Calu3 (cell line): ENCODE measurements at regions not wholly inside any gene's neighbourhood (a gene's known extent, or its start where the extent isn't known, plus 50 kb on each side); places are given as distances from the start of the nearest gene placed in this dataset.
A peak's percentile ranks its signal among the peaks of the same experiment; 100 is the strongest.

Experiments
- BruUV-seq: library from RNA; stranded (reverse); fragments of 400-500 nt; replicated peaks from 2 replicates; lab custom pipeline; 2021; lab: Mats Ljungman, UMichigan
- CTCF ChIA-PET: fragments of 300-600 bp; sonication (Branson Sonifier 250); formaldehyde crosslinking; loops from one replicate; lab custom pipeline; 2022; ENCODE audit warnings: antibody characterized with exemption; lab: Charles Lee
- DNase-seq: peaks from one replicate; pipeline ENCODE4 v3.0.0; 2022
- H3K27ac Mint-ChIP-seq: one replicate; pipeline ENCODE4 v1.8.0; 2022; ENCODE audit warnings: mixed read lengths; ENCODE audit not compliant: unreplicated experiment
- H3K27me3 Mint-ChIP-seq: one replicate; pipeline ENCODE4 v1.8.0; 2022; ENCODE audit warnings: mixed read lengths; ENCODE audit not compliant: unreplicated experiment
- H3K36me3 Mint-ChIP-seq: one replicate; pipeline ENCODE4 v1.8.0; 2022; ENCODE audit warnings: mild to moderate bottlenecking, moderate library complexity, mixed read lengths; ENCODE audit not compliant: insufficient read depth, unreplicated experiment
- H3K4me1 Mint-ChIP-seq: one replicate; pipeline ENCODE4 v1.8.0; 2022; ENCODE audit warnings: mild to moderate bottlenecking, low read depth, mixed read lengths; ENCODE audit not compliant: unreplicated experiment
- H3K4me3 Mint-ChIP-seq: one replicate; pipeline ENCODE4 v1.8.0; 2022; ENCODE audit warnings: mild to moderate bottlenecking, low read depth, moderate library complexity, mixed read lengths; ENCODE audit not compliant: unreplicated experiment
- H3K9me3 Mint-ChIP-seq: one replicate; pipeline ENCODE4 v1.8.0; 2022; ENCODE audit warnings: low read depth, mixed read lengths; ENCODE audit not compliant: unreplicated experiment
- intact Hi-C: fragments of 100-400 bp; cut with micrococcal nuclease; formaldehyde crosslinking; loops from one replicate; pipeline ENCODE4 v1.10.0; 2022; ENCODE audit not compliant: unreplicated experiment
- TF ChIP-seq, protein P1 (sequence below): fragments of 200-600 bp; IDR thresholded peaks from one replicate; pipeline ENCODE4 v1.8.0; 2022; ENCODE audit warnings: antibody characterized with exemption; ENCODE audit not compliant: unreplicated experiment

DNA sequence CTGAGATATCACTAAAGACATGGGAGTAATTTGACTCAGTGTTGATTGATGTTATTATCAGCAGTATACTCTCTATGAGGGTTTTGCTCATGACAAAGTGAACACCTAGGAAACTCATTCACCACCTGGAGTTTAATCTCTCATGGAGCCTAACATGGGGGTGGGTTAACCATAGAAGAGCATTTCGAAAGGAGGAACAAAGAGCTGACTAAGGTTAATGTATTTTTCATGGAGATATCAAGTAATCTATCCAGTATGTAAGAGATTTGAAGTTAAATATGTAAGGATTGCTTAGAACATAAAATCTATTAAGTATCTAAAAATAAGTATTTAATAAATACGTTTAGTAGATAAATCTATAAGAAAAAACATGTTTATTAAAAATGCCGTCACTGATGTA lies 917.8 kb downstream of the EPHA4 start:
- H3K4me1 Mint-ChIP-seq, result no peaks in the 10 kb centered on the region
- BruUV-seq, result no TSS peak
- H3K4me3 Mint-ChIP-seq, result no peak overlapping the region
- TF ChIP-seq, protein P1, sequence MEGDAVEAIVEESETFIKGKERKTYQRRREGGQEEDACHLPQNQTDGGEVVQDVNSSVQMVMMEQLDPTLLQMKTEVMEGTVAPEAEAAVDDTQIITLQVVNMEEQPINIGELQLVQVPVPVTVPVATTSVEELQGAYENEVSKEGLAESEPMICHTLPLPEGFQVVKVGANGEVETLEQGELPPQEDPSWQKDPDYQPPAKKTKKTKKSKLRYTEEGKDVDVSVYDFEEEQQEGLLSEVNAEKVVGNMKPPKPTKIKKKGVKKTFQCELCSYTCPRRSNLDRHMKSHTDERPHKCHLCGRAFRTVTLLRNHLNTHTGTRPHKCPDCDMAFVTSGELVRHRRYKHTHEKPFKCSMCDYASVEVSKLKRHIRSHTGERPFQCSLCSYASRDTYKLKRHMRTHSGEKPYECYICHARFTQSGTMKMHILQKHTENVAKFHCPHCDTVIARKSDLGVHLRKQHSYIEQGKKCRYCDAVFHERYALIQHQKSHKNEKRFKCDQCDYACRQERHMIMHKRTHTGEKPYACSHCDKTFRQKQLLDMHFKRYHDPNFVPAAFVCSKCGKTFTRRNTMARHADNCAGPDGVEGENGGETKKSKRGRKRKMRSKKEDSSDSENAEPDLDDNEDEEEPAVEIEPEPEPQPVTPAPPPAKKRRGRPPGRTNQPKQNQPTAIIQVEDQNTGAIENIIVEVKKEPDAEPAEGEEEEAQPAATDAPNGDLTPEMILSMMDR, result no peak
- no peak for DNase-seq
- no peak overlapping the region for H3K27ac Mint-ChIP-seq
- no peaks in the 10 kb centered on the region for H3K27me3 Mint-ChIP-seq
- H3K36me3 Mint-ChIP-seq, result no peaks in the 10 kb centered on the region
- no peaks in the 10 kb centered on the region for H3K9me3 Mint-ChIP-seq
- CTCF ChIA-PET, result no interaction called here
- intact Hi-C loops, result no loop called here

DNA sequence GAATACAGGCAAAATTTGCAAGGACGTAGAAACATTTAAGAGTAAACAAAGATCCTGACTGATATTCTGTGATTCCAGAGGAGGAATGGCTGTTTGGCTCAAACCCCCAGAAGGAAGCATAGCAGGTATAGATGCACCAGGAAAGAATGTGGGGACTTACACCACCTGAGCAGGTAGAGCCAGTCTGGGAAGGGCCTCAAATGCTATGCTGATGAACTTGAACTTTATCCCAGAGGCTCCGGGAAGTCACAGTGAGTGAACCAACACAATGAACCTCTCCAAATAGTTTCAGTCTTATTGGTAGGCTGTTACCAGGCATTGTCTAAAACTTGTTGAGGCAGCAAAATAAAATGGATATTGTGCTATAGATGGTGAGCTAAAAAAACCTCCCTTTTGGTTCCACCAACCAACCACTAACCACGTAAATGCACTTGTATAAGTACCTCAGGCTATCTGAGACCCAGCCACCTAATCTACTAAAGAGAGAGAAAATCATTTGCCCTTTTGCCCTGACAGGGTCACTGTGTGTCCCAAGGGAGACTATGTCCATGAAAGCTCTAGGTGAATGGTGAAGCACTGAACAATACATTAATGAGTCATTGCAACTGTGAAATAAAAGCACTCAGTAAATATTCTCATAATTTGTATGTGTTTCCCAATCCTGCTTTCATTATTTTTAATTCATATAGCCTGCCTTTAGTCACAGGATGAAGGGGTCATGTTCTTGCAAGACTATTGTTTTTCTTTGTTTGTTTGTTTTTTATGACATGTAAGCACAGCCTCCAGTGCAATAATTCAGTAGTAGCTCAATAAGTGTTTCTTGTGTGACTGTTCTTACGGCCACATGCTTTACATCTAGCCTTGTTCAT lies 911.6 kb downstream of the EPHA4 start:
- CTCF ChIA-PET, result no interaction called here
- TF ChIP-seq, protein P1, result no peak
- peak; percentile 32 for DNase-seq
- H3K4me3 Mint-ChIP-seq, result no peak overlapping the region
- H3K4me1 Mint-ChIP-seq, result peaks cover 16% of the 10 kb centered on the region
- H3K36me3 Mint-ChIP-seq, result no peaks in the 10 kb centered on the region
- no peaks in the 10 kb centered on the region for H3K27me3 Mint-ChIP-seq
- intact Hi-C loops, result loop anchor here (5.0 kb wide), 1 partner anchor 493 kb away; no protein-coding TSS in a partner anchor
- peaks cover 4% of the 10 kb centered on the region for H3K9me3 Mint-ChIP-seq
- BruUV-seq, result no TSS peak
- H3K27ac Mint-ChIP-seq, result no peak overlapping the region

DNA sequence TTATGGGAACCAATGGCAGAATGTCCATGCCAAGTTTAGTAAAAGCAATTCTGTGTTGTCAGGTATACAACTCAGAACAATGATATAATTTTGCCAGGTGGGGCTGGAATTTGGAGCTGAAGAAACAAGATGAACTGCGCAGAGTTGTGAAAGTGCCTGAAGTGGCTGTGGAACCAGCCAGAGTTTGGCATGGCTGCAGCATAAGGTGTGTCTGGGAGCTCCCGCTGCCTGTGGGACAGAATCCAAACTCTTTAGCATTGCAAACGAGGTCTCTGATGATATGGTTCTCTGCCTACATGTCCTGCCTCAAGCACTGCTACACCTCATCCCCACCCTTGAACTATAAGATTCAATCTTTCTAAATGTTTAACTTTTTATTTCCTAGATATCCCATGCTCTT lies 909.7 kb downstream of the EPHA4 start:
- Mint-ChIP-seq H3K4me1 (peaks cover 16% of the 10 kb centered on the region), H3K27me3 (no peaks in the 10 kb centered on the region), H3K4me3 (no peak overlapping the region), H3K36me3 (no peaks in the 10 kb centered on the region), H3K27ac (no peak overlapping the region), H3K9me3 (peaks cover 6% of the 10 kb centered on the region)
- CTCF ChIA-PET, result interaction anchor here (0.6 kb wide), 1 partner anchor 117 kb away, joined by 3 read pairs; no protein-coding TSS in a partner anchor
- intact Hi-C loops, result loop anchor here (5.0 kb wide), 1 partner anchor 495 kb away; no protein-coding TSS in a partner anchor
- DNase-seq, result no peak
- TF ChIP-seq, protein P1, result no peak
- no TSS peak for BruUV-seq

DNA sequence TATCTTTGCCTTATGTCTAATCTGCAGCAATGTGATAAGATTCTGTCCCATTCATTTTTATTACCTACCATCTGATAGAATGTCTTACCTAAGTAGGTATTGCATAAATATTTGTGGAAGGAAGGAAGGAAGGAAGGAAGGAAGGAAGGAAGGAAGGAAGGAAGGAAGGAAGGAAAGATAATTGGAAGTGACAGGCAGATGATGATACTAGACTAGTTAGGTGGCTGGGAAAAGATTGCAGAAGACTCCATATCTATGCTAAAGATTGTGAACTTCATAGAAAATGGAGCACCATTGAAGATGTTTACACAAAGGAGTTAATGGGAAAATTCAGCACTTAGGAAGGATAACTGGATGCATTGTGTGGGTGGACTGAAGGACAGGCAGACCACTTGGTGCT lies 909.0 kb downstream of the EPHA4 start:
- no TSS peak for BruUV-seq
- intact Hi-C loops, result loop anchor here (5.0 kb wide), 1 partner anchor 496 kb away; no protein-coding TSS in a partner anchor
- no peak for DNase-seq
- Mint-ChIP-seq H3K9me3 (peaks cover 6% of the 10 kb centered on the region), H3K27me3 (no peaks in the 10 kb centered on the region), H3K4me1 (peaks cover 16% of the 10 kb centered on the region), H3K27ac (no peak overlapping the region), H3K4me3 (no peak overlapping the region), H3K36me3 (no peaks in the 10 kb centered on the region)
- CTCF ChIA-PET, result interaction anchor here (0.6 kb wide), 1 partner anchor 117 kb away, joined by 3 read pairs; no protein-coding TSS in a partner anchor
- TF ChIP-seq, protein P1, result no peak
